T1000 (cell line): ENCODE measurements at regions not wholly inside any gene's neighbourhood (a gene's known extent, or its start where the extent isn't known, plus 50 kb on each side); places are given as distances from the start of the nearest gene placed in this dataset.

Source experiments
- DNase-seq: peaks from one replicate; lab custom pipeline; 2025; ENCODE audit warnings: mixed read lengths; lab: John Stamatoyannopoulos, UW

DNA sequence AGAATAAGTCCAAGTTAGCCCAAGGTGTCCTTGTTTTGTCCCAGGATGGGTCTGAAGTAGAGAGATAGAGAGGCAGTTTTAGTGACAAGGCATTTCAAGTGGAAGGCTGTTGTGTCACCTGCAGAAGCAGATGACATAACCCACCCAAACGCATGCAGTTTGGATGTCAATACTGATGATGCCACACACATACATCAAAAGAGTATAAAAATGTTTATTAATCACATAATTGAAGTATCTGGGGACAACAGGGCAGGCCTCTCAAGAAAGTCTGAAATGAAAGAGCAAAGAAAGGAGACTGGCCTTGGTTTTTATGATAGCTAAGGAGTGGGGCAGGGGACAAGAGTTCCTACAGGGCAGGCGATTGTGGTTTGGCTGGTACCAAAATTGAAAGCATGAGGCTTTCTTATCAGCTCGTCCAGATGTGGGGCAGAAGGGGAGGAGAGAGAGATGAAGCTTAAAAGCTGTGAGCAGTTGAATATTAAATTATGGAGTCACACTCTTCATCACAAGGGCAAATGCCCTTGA lies 78.4 kb upstream of the TSPAN8 start:
- DNase-seq, result no peak

DNA sequence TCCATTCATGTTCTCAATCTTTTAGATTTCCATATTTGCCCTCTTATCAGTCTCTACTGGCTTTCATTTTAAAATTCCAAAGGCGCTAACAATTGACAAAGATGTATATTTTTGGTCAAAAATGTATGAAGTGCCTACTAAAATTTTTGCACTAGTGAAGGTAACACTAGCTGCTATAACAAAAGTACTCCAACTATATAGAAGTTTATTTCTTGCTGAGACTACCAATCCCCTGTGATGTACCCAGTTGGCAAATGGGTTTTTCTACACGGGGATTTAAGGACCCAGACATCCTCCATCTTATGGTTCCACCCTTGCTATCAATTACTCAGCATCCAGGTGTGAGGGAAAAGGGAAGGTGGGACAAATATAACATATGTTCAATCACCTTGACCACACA lies 75.3 kb upstream of the TSPAN8 start:
- DNase-seq, result no peak

DNA sequence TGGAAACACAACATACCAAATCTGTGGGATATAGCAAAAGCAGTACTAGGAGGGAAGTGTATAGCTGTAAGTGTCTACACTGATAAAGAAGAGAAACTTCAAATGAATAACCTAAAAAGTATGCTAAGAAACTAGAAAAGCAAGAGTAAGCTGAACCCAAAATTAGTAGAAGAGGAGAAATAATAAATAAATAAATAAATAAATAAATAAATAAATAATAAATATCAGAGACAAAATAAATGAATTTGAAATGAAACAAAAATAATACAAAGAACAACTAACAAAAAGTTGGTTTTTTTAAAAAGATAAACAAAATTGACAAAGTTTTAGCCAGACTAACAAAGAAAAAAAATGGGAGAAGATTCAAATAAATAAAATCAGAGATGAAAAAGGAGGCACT lies 72.7 kb upstream of the TSPAN8 start:
- no peak for DNase-seq

DNA sequence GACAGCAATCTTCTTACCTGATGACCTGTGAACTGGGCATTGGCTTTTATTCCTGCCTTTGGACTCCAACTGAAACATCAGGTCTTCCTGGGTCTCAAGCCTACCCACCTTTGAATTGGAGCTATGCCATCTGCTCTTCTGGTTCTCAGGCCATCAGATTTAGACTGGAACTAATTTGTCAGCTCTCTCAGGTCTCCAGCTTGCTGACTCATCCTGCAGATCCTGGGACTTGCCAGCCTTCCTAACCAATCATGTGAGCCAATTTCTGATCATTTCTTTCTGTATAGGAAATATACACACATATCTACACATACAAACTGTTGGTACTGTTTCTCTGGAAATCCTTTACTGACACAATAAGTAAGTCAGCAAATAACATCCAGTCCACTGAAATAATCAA lies 65.3 kb upstream of the TSPAN8 start:
- DNase-seq, result no peak

DNA sequence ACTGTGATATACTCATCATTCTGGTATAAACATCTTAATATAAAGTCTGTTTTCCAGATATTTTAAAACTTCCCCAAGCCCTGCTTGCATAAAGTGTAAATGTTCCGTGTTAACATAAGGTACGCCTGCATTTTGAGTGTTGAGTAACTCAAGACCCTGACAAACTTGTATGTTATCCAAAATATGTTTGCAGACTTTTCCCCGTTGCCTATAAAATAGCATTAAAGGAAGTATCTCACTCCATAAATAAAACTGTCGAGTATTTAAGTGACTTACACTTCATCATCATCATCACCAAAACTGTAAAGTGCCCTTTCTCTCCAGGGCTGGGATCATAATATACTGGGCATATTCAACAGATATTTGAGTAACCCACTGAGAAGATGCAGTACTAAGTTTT lies 64.6 kb upstream of the TSPAN8 start:
- no peak for DNase-seq

DNA sequence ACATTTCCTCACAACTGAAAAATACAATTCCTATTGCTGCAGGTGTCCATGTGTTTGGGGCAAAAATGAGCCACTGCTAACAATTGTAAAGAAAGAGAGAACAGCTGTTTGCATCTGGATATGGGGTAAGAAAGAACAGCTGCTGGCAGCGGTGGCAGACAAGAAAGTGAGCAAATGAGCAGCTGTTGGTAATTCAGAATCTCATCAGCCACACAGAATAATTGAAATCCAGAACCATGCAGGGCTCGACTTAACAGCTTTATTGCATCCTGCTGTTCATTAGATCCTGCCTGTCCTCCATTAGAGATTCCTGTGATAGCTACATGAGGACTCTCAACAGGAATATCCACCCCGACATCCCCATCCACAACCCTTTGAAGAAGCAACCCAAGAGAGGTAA lies 62.5 kb upstream of the TSPAN8 start:
- no peak for DNase-seq

DNA sequence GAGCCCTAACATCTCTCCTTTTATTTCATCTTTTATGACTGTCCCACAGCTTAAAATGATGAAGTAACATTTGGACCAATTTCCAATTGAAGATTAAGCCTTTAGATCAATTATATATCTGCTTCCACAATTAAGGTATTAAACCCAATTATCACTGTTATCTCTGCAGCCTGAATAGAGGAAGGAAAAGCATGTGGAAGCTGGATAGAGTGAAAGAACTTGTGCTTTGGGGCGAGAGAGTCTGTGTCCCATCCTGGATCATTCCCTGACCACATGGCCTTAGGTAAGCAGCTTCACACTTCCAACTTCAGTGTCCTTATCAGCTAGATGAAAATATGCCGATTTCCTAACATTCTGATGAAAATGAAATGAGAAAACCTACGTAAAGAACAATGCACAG lies 61.4 kb upstream of the TSPAN8 start:
- no peak for DNase-seq

DNA sequence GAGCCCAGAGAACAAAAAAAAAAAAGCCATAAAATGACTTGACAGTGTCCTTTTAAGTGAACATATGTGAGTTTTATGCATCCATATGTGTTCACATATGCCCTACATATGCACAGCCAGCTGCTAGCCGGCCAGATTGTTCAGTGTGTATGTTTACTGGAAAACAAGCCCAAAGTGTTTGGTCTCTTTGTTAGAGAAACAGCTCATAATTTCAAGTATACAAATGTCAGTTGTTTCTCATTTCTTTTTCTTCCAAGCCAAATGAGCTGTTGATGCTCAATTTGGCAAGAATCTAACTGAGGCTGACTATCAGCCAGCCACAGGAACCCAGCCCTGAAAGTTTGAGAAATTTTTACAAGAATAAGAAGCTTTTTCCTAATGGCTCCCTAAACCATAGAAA lies 60.8 kb upstream of the TSPAN8 start:
- no peak for DNase-seq

DNA sequence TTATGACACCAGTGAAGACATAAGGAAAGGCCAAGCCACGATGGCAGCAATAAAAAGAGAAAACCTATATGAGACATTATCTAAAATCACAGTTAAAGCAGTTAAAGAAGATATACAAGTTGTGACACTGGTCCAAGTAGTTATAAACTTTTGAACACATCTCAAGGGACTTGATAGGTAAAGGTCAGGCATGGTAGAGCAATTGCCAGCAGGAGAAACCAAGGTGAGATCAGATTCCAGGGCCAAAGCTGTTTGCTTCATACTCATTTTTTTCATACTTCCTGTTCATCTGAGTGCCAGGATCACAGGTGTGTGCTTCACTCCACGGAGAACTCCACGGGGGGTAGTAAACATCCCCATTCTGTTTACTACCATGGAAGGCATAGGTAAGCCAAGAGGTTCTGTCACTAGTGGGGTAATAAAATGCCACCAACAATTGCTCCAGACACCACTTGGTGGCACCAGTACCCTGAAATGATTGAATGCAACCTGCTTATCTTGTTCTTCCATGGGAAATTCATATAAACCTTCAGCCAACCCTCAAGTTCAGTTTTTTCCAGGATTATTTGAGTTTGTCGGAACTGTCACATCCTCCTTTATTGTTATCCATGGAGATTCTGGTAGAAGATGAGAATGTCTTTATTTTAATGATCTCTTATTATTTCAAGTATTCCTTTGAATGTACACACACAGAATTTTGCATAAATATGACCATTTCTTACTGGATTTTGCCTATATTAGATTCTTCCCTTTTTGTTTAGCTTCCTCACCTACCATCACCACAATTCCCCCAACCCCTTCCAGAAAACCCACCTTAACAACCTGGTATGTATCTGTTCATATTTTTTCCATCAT lies 59.2 kb upstream of the TSPAN8 start:
- peak; percentile 11 for DNase-seq

DNA sequence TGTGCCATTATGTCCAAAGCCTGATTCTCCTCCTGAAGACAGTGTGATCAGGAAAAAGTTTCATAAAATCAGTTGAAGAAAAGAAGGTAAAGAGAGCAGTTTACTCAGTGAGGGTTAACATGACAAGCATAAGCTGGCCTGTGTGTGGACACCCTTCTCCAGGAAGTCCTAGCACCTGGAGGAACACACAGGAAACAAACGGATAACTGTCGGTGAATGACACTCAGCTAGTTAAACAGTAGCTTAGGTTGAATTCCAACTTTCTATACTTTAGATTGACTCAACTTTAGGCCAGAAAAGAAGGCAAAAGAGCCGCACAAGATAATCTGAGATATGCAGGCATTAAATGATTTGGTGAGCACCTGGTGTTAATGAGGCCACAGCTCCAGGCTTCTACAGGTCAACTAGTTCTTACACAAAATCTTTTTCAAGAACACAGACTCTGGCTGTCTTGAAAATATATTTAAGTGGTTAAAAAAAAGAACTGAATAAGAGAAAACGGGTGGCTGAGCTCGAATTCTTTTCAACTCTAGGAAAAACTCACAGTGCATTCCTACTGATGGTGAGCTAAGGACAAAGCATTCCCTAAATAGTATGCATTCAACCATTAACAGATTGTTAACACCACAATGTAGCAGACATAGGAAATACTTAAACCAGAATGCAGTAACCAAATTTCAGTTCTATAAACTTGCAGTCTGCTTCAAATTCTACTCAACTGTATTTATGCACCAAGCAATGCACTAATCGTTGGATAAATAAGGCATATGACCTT lies 56.9 kb upstream of the TSPAN8 start:
- no peak for DNase-seq

DNA sequence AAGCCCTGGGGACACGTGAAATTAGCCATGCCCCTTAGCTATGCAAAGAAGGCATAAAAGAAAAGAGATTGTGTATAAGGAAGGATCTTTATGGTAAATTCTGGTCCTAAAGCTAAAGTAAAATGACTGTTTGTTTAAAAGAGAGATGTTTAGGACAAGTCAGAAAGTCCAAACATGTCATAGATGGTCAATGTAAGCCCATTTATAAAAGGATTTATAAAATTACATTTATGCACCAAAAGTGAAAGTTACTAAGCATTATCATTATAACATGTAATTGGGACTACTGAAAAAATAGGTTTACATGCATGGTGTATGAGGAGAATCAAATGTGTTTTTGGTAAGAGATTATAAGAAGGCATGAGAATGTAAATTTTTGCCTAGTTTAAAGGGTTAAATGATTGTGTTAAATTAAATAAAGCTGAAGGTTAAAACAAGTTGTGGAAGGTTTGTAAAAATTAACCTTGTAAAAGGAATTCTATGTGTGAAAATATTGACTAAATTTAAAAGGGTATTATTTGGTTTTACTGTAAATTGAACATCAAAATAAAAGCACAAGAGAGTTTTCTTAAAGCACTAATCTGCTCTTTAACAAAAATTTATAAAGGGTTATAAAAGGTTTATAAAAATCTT lies 50.4 kb upstream of the TSPAN8 start:
- no peak for DNase-seq
